GM12891 (cell line): ENCODE measurements at regions not wholly inside any gene's neighbourhood (a gene's known extent, or its start where the extent isn't known, plus 50 kb on each side); places are given as distances from the start of the nearest gene placed in this dataset.

Source experiments
- PAX5 ChIP-seq: IDR thresholded peaks from 2 replicates; pipeline ENCODE4 v1.6.1; 2011; ENCODE audit warnings: low read length, moderate library complexity, mild to moderate bottlenecking; ENCODE audit not compliant: insufficient read depth, severe bottlenecking
- POLR2AphosphoS5 ChIP-seq: IDR thresholded peaks from 2 replicates; pipeline ENCODE4 v1.6.1; 2011; ENCODE audit warnings: low read depth, low read length, control low read depth
- TAF1 ChIP-seq: IDR thresholded peaks from 2 replicates; pipeline ENCODE4 v1.6.1; 2011; ENCODE audit warnings: low read depth, low read length, control low read depth

GRCh38 chrY:7416406-7416805, 504.9 kb upstream of the AMELY start:
- TF ChIP-seq POLR2AphosphoS5 = no peak
- TF ChIP-seq PAX5 = no peak
- TF ChIP-seq TAF1 = no peak
